ENCODE measurements at regions not wholly inside any gene's neighbourhood (a gene's known extent, or its start where the extent isn't known, plus 50 kb on each side); places are given as distances from the start of the nearest gene placed in this dataset.

GRCh38 chr2:407630-408029 lies 119.7 kb upstream of the ALKAL2 start:
- TF ChIP-seq, protein P1, sequence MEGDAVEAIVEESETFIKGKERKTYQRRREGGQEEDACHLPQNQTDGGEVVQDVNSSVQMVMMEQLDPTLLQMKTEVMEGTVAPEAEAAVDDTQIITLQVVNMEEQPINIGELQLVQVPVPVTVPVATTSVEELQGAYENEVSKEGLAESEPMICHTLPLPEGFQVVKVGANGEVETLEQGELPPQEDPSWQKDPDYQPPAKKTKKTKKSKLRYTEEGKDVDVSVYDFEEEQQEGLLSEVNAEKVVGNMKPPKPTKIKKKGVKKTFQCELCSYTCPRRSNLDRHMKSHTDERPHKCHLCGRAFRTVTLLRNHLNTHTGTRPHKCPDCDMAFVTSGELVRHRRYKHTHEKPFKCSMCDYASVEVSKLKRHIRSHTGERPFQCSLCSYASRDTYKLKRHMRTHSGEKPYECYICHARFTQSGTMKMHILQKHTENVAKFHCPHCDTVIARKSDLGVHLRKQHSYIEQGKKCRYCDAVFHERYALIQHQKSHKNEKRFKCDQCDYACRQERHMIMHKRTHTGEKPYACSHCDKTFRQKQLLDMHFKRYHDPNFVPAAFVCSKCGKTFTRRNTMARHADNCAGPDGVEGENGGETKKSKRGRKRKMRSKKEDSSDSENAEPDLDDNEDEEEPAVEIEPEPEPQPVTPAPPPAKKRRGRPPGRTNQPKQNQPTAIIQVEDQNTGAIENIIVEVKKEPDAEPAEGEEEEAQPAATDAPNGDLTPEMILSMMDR (conservative IDR thresholded peaks at IDR 0.05; ENCODE audit: low read depth, low read length): no peak
- TF ChIP-seq EZH2 (IDR thresholded peaks at IDR 0.05; ENCODE audit: low read length, unreplicated experiment): no peak
- TF ChIP-seq EZH2phosphoT487 (IDR thresholded peaks at IDR 0.05; ENCODE audit: borderline replicate concordance, low read length): no peak

All from PC-3 (cell line).